ENCODE measurements at regions not wholly inside any gene's neighbourhood (a gene's known extent, or its start where the extent isn't known, plus 50 kb on each side); places are given as distances from the start of the nearest gene placed in this dataset.

DNA sequence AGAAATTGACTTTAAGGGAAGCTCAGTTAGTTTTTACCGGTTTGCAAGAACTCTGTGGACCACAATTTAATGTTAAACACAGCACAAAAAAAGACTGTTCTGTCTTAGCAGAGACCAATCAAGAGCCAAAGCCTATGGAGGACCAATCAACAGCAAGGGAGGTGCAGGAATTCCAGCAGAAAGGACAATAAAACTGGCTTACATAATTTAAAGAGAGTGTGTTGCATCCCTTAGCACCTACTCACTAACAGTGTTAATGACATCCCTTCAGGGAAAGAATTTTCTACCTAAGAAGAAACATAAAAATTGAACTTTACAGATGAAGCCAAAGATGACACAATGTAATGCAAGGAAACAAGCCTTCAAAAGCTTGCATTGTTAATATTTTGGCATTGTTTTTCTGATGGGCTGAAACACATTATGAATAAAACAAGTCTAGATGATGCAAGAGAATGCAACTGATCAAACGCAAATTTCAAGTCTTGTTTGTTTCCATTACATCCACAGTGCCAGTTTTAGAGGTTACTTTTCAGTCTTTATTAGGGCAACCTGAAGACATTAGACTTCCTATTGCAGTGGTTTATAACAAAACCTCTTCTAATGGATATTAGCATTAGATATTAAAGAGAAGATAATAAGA, 111.3 kb upstream of the FST start:
- no peaks in the 10 kb centered on the region for H3K27me3 ChIP-seq (replicated peaks; ENCODE audit: insufficient read depth)
- H3K9ac ChIP-seq: no peak overlapping the region
- H3K79me2 ChIP-seq (ENCODE audit: insufficient read depth): no peaks in the 10 kb centered on the region
- H3K4me2 ChIP-seq (ENCODE audit: unreplicated experiment): no peak overlapping the region
- no peaks in the 10 kb centered on the region for H3K9me3 ChIP-seq (ENCODE audit: low read depth)
- H3K4me1 ChIP-seq (ENCODE audit: insufficient read depth): peaks cover 47% of the 10 kb centered on the region
- 63 to 67% methylated on average over 2 of the region's 2 CpGs for WGBS, 2 experiments (ENCODE audit: low coverage in 1 of 2, low lambda C conversion rate in 2 of 2, missing lambda C conversion rate in 2 of 2)
- peak; percentile 25 for DNase-seq
- H3F3A ChIP-seq (ENCODE audit: insufficient read depth): peaks cover 33% of the 10 kb centered on the region
- H3K27ac ChIP-seq: no peak overlapping the region; the same call in 1 of the 2 replicates
- in situ Hi-C loops (cut with MboI): no loop called here
- no peaks in the 10 kb centered on the region for H3K36me3 ChIP-seq (ENCODE audit: low read depth)
- no peaks in the 10 kb centered on the region for H4K20me1 ChIP-seq (ENCODE audit: insufficient read depth)
- TF ChIP-seq EZH2phosphoT487 (IDR thresholded peaks at IDR 0.05; ENCODE audit: insufficient read depth, low read depth) (no peak), EZH2 (IDR thresholded peaks at IDR 0.05; ENCODE audit: insufficient read depth, poor library complexity, severe bottlenecking) (no peak)
- no peak overlapping the region for H2AFZ ChIP-seq
- no peaks in the 10 kb centered on the region for H3K9me2 ChIP-seq (ENCODE audit: insufficient read depth)
- H3K4me3 ChIP-seq: no peak overlapping the region

DNA sequence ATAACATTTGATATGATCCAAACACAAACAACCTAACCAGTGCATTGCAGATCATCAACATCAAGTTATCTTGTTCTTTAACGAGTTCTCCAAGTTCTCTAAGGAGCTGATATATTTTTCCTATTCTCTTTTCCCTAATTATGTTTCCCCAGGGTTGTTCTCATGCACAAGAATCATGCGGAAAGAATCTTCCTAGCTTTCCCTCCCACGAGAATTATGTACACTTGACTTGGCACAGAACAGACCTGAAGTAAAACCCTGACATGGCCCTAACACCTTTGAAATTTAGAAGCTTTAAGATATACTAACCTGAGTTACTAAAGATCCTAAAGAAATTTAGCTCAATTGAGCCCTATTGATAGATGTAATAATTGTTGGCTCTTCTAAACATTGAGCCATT, 110.7 kb upstream of the FST start:
- Histone ChIP-seq H3K4me1 (ENCODE audit: insufficient read depth) (peaks cover 45% of the 10 kb centered on the region), H3K9me2 (ENCODE audit: insufficient read depth) (no peaks in the 10 kb centered on the region), H3K4me2 (ENCODE audit: unreplicated experiment) (no peak overlapping the region), H3K79me2 (ENCODE audit: insufficient read depth) (no peaks in the 10 kb centered on the region), H2AFZ (no peak overlapping the region), H3K27me3 (replicated peaks; ENCODE audit: insufficient read depth) (no peaks in the 10 kb centered on the region), H3K9ac (no peak overlapping the region), H4K20me1 (ENCODE audit: insufficient read depth) (no peaks in the 10 kb centered on the region), H3K4me3 (no peak overlapping the region), H3K27ac (no peak overlapping the region), H3K9me3 (ENCODE audit: low read depth) (no peaks in the 10 kb centered on the region), H3F3A (ENCODE audit: insufficient read depth) (peaks cover 36% of the 10 kb centered on the region), H3K36me3 (ENCODE audit: low read depth) (no peaks in the 10 kb centered on the region)
- in situ Hi-C loops (cut with MboI): no loop called here
- no peak for DNase-seq
- TF ChIP-seq EZH2 (IDR thresholded peaks at IDR 0.05; ENCODE audit: insufficient read depth, poor library complexity, severe bottlenecking) (no peak), EZH2phosphoT487 (IDR thresholded peaks at IDR 0.05; ENCODE audit: insufficient read depth, low read depth) (no peak)
- WGBS, 2 experiments (ENCODE audit: low coverage in 1 of 2, low lambda C conversion rate in 2 of 2, missing lambda C conversion rate in 2 of 2): 45 to 46% methylated on average over 3 of the region's 3 CpGs

DNA sequence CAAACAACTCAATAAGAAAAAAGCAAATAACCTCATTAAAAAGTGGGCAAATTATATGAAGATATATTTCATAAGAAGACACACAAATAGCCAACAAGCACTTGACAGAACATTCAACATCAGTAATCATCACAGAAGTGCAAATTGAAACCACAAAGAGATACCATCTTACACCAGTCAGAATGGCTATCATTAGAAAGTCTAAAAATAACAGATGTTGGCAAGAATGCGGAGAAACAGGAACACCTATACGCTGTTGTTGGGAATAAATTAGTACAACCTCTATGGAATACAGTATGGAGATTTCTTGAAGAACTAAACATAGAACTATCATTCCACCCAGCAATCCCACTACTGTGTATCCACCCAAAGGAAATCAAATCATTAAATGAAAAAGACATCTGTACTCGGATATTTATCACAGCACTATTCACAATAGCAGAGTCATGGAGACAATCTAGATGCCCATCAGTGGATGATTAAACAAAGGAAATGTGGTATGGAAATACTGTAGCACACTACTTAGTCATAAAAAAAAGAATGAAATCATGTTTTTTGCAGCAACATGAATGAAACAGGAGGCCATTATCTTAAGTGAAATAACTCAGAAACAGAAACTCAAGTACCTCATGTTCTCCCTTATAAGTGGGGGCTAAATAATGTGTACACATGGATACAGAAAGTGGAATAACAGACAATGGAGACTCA, 106.8 kb upstream of the FST start:
- no peaks in the 10 kb centered on the region for H4K20me1 ChIP-seq (ENCODE audit: insufficient read depth)
- peak overlapping the region; percentile 86 for H3K27ac ChIP-seq
- no peaks in the 10 kb centered on the region for H3K27me3 ChIP-seq (replicated peaks; ENCODE audit: insufficient read depth)
- H3K9me3 ChIP-seq (ENCODE audit: low read depth): no peaks in the 10 kb centered on the region
- H3K9me2 ChIP-seq (ENCODE audit: insufficient read depth): no peaks in the 10 kb centered on the region; the same call in 1 of the 2 replicates
- peak overlapping the region; percentile 39 for H3K9ac ChIP-seq
- peaks cover 31% of the 10 kb centered on the region for H3F3A ChIP-seq (ENCODE audit: insufficient read depth)
- H3K4me3 ChIP-seq: no peak overlapping the region
- WGBS, 2 experiments (ENCODE audit: low coverage in 1 of 2, low lambda C conversion rate in 2 of 2, missing lambda C conversion rate in 2 of 2): 30 to 39% methylated on average over 3 of the region's 3 CpGs
- H3K4me2 ChIP-seq (ENCODE audit: unreplicated experiment): peak overlapping the region; percentile 49
- peaks cover 39% of the 10 kb centered on the region for H3K4me1 ChIP-seq (ENCODE audit: insufficient read depth)
- peak; percentile 84 for DNase-seq
- H2AFZ ChIP-seq: 0 out of 2 replicates have a peak overlapping the region, but pooled peaks have one; percentile 12
- TF ChIP-seq EZH2phosphoT487 (IDR thresholded peaks at IDR 0.05; ENCODE audit: insufficient read depth, low read depth) (0 out of 2 replicates have a peak, but pooled peaks have one; percentile 50), EZH2 (IDR thresholded peaks at IDR 0.05; ENCODE audit: insufficient read depth, poor library complexity, severe bottlenecking) (no peak)
- H3K79me2 ChIP-seq (ENCODE audit: insufficient read depth): no peaks in the 10 kb centered on the region
- in situ Hi-C loops (cut with MboI): no loop called here
- H3K36me3 ChIP-seq (ENCODE audit: low read depth): no peaks in the 10 kb centered on the region

DNA sequence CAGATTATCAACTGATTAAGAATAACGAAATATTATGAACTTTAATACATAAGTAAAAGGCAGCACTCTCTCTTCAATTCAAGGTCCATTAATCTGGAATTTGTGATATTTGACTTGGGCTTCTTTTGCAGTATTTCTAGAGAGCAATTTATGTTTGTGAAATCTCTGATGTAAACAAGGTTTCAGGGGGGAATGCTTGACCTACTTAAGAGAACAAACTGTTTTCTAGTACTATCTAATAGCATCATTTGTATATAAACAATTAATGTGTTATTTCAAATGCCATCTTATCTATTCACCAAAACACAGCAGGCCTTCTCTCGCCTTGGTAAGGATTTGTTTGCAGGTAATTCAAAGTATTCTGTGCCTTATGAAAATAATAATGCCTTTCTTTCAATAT, 103.6 kb upstream of the FST start:
- in situ Hi-C loops (cut with MboI): no loop called here
- Histone ChIP-seq H3K9ac (no peak overlapping the region), H3K36me3 (ENCODE audit: low read depth) (no peaks in the 10 kb centered on the region), H3K9me3 (ENCODE audit: low read depth) (no peaks in the 10 kb centered on the region), H3K27me3 (replicated peaks; ENCODE audit: insufficient read depth) (no peaks in the 10 kb centered on the region), H3K27ac (no peak overlapping the region), H4K20me1 (ENCODE audit: insufficient read depth) (no peaks in the 10 kb centered on the region), H3K4me2 (ENCODE audit: unreplicated experiment) (no peak overlapping the region), H3K4me3 (no peak overlapping the region), H2AFZ (no peak overlapping the region), H3K4me1 (ENCODE audit: insufficient read depth) (peaks cover 33% of the 10 kb centered on the region), H3F3A (ENCODE audit: insufficient read depth) (peaks cover 34% of the 10 kb centered on the region), H3K9me2 (ENCODE audit: insufficient read depth) (no peaks in the 10 kb centered on the region; the same call in 1 of the 2 replicates), H3K79me2 (ENCODE audit: insufficient read depth) (no peaks in the 10 kb centered on the region)
- DNase-seq: no peak
- 96 to 98% methylated on average over 2 of the region's 2 CpGs for WGBS, 2 experiments (ENCODE audit: low coverage in 1 of 2, low lambda C conversion rate in 2 of 2, missing lambda C conversion rate in 2 of 2)
- TF ChIP-seq EZH2phosphoT487 (IDR thresholded peaks at IDR 0.05; ENCODE audit: insufficient read depth, low read depth) (no peak), EZH2 (IDR thresholded peaks at IDR 0.05; ENCODE audit: insufficient read depth, poor library complexity, severe bottlenecking) (no peak)

Measured in GM23248 (cell line).